ENCODE measurements at regions not wholly inside any gene's neighbourhood (a gene's known extent, or its start where the extent isn't known, plus 50 kb on each side); places are given as distances from the start of the nearest gene placed in this dataset.

DNA sequence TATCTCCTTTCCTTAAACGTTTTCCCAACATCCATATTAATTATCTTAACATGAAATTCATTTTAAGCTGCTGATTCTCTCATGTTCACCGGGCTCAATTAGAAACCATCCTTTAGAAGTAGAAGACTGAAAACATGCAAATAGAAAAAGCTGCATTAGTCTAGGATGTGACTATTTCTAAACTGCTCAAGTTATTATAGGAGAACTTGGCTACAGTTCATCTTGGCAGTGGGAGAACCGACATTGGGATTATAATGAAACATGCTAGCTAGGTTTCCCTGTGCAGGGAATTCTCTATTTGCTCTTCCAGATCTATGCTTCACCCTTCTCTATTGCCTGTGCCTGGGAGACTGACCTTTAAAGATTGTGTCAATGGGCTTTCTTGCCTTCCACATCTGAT, 151.0 kb upstream of the PPARGC1A start:
- Histone ChIP-seq H3K4me3 (no peak overlapping the region), H3K4me1 (no peaks in the 10 kb centered on the region), H3K27me3 (no peaks in the 10 kb centered on the region), H3K27ac (no peak overlapping the region), H3K9me3 (no peaks in the 10 kb centered on the region), H3K36me3 (no peaks in the 10 kb centered on the region)
- DNase-seq (ENCODE audit: low spot score in 2 of 2) = no peak
- 57% methylated on average over 3 of the region's 3 CpGs for WGBS
- TF ChIP-seq POLR2A (IDR thresholded peaks at IDR 0.05) (no peak), POLR2AphosphoS5 (IDR thresholded peaks at IDR 0.05) (no peak), EP300 (IDR thresholded peaks at IDR 0.05) (no peak)
- TF ChIP-seq, protein P1, sequence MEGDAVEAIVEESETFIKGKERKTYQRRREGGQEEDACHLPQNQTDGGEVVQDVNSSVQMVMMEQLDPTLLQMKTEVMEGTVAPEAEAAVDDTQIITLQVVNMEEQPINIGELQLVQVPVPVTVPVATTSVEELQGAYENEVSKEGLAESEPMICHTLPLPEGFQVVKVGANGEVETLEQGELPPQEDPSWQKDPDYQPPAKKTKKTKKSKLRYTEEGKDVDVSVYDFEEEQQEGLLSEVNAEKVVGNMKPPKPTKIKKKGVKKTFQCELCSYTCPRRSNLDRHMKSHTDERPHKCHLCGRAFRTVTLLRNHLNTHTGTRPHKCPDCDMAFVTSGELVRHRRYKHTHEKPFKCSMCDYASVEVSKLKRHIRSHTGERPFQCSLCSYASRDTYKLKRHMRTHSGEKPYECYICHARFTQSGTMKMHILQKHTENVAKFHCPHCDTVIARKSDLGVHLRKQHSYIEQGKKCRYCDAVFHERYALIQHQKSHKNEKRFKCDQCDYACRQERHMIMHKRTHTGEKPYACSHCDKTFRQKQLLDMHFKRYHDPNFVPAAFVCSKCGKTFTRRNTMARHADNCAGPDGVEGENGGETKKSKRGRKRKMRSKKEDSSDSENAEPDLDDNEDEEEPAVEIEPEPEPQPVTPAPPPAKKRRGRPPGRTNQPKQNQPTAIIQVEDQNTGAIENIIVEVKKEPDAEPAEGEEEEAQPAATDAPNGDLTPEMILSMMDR (IDR thresholded peaks at IDR 0.05) = no peak

DNA sequence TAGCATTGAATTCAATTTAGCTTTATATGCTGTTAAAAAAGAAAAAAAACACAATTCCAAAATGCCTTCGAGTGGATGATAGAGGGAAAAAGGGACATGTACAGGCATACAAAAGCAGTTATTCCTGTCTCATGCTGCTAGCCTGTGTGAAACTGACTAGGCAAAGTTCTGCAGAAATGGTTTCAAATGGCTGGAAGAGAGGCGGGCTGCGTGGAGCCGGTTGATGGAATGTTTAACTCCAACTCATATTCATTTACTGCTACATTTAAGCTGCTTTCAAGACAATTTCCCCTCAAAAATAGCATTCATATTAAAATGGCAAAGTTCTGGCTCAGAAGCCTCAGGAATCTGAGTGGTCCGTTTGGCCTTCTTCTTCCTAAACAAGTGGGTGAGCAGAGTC, 143.8 kb upstream of the PPARGC1A start:
- Histone ChIP-seq H3K27ac (no peak overlapping the region), H3K9me3 (no peaks in the 10 kb centered on the region), H3K27me3 (no peaks in the 10 kb centered on the region), H3K4me3 (no peak overlapping the region), H3K36me3 (no peaks in the 10 kb centered on the region), H3K4me1 (no peaks in the 10 kb centered on the region)
- TF ChIP-seq, protein P1 (IDR thresholded peaks at IDR 0.05) = no peak
- TF ChIP-seq EP300 (IDR thresholded peaks at IDR 0.05) = no peak
- no peak for TF ChIP-seq POLR2A (IDR thresholded peaks at IDR 0.05)
- TF ChIP-seq POLR2AphosphoS5 (IDR thresholded peaks at IDR 0.05) = no peak
- DNase-seq (ENCODE audit: low spot score in 2 of 2) = no peak
- WGBS = 71% methylated on average over 5 of the region's 5 CpGs

DNA sequence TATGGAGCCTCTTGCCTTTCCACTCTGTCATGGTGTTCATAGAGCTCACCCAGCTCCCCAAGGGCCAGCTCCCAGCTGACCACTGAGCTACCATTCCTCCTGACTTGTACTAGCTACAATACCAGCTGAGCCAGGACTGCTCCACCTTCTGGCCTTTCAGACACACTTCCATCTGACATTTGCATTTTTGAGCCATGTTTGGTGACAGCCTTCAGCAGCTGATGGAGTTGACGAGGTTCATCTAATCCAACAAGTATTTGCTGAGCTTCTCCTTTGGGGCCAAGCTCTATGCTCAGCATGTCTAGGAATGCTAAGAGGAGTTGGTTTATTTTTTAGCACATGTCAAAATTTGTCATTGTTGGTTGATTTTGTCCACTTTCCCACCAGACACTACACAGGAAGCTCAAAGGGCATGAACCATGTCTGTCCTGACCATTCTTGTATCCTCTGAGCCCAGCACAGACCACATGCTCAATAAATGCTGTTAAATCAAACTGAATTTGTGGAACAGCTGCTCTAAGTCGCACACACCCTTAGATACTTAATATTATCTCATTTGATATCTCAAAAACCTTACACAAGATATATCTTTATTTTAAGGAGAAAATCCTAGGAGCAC, 142.6 kb upstream of the PPARGC1A start:
- no peaks in the 10 kb centered on the region for H3K36me3 ChIP-seq
- TF ChIP-seq POLR2A (IDR thresholded peaks at IDR 0.05) (no peak), POLR2AphosphoS5 (IDR thresholded peaks at IDR 0.05) (no peak)
- TF ChIP-seq, protein P1 (IDR thresholded peaks at IDR 0.05) = peak; percentile 4 to 7
- 77% methylated on average over 2 of the region's 2 CpGs for WGBS
- H3K4me3 ChIP-seq = no peak overlapping the region
- DNase-seq (ENCODE audit: low spot score in 2 of 2) = no peak
- H3K4me1 ChIP-seq = no peaks in the 10 kb centered on the region
- H3K27ac ChIP-seq = no peak overlapping the region
- H3K9me3 ChIP-seq = no peaks in the 10 kb centered on the region
- no peaks in the 10 kb centered on the region for H3K27me3 ChIP-seq

DNA sequence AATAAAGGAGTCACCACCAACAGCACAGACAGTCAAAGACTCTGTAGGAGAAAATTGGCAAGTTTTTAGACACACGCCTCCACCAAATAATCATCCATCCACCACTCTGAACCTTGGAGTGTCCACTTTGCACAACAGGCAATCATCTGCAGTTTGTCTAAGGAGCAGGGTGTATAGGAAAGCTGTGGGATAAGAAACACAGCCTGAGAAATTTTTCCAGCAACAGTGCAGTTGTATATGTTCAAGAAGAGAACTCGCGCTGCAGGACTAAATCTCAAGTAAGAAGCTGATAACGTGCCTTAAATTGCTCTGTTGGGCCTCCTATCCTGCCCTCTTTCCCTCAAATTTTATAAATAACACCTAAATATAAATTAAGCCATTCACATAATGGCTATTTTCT, 136.7 kb upstream of the PPARGC1A start:
- Histone ChIP-seq H3K4me1 (no peaks in the 10 kb centered on the region), H3K4me3 (no peak overlapping the region), H3K9me3 (no peaks in the 10 kb centered on the region), H3K27ac (no peak overlapping the region), H3K27me3 (peaks cover 4% of the 10 kb centered on the region), H3K36me3 (no peaks in the 10 kb centered on the region)
- 80% methylated on average over 4 of the region's 4 CpGs for WGBS
- no peak for DNase-seq (ENCODE audit: low spot score in 2 of 2)
- no peak for TF ChIP-seq POLR2AphosphoS5 (IDR thresholded peaks at IDR 0.05)
- TF ChIP-seq EP300 (IDR thresholded peaks at IDR 0.05) = no peak
- TF ChIP-seq POLR2A (IDR thresholded peaks at IDR 0.05) = no peak
- TF ChIP-seq, protein P1 (IDR thresholded peaks at IDR 0.05) = no peak

DNA sequence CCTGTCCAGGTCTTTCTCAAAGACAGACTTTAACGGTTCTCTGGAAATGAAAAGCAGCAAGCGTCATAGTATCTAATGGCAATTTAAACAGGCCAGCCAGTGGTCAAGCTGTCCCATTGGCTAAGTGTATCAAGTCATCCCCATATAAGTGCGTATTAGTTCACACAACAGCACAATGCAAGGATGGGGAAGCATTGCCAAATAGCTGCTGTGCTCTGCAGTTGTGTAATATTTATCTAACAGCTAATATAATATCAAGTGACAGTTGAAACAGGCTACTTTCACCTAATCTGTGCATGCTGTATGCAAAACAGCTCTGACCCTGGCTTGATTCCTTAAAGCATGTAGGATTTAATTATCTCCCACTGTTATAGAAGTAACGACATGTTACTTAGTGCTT, 134.8 kb upstream of the PPARGC1A start:
- Histone ChIP-seq H3K36me3 (no peaks in the 10 kb centered on the region), H3K27ac (no peak overlapping the region), H3K27me3 (peaks cover 4% of the 10 kb centered on the region), H3K4me3 (no peak overlapping the region), H3K9me3 (no peaks in the 10 kb centered on the region), H3K4me1 (no peaks in the 10 kb centered on the region)
- no peak for TF ChIP-seq EP300 (IDR thresholded peaks at IDR 0.05)
- TF ChIP-seq POLR2AphosphoS5 (IDR thresholded peaks at IDR 0.05) = no peak
- no peak for TF ChIP-seq POLR2A (IDR thresholded peaks at IDR 0.05)
- TF ChIP-seq, protein P1 (IDR thresholded peaks at IDR 0.05) = no peak
- no peak for DNase-seq (ENCODE audit: low spot score in 2 of 2)
- WGBS = 88% methylated on average over 4 of the region's 4 CpGs

All from suprapubic skin (tissue), 4 donors.